NCI-H524 (cell line): ENCODE measurements at regions not wholly inside any gene's neighbourhood (a gene's known extent, or its start where the extent isn't known, plus 50 kb on each side); places are given as distances from the start of the nearest gene placed in this dataset.

Experiments used
- DNase-seq, 2 experiments: peaks; one replicate each; lab custom pipeline; 2025; lab: John Stamatoyannopoulos, UW

- DNase-seq: no peak
These were observed 168.0 kb upstream of the AHR start for GRCh38 chr7:17130281-17131059.

DNA sequence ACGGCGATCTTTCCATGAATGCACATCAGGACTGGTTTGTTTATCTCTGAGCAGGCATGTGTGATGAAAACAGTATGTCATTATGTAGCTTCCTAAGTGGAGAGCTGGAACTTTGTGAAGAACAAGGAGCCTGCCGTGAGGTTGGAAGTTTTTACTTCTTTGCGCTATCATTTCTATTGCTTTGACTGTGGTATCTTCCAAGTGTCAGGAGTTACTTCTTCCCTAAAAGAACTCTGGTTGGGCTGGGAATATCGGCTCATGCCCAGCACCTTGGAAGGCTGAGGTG is 167.4 kb upstream of the AHR start:
- DNase-seq: no peak

- no peak for DNase-seq
These were observed 166.3 kb upstream of the AHR start for GRCh38 chr7:17131983-17132655.

- no peak for DNase-seq
These were observed 165.7 kb upstream of the AHR start for GRCh38 chr7:17132726-17133125.

- no peak for DNase-seq
These were observed 164.5 kb upstream of the AHR start for GRCh38 chr7:17133977-17134376.

DNA sequence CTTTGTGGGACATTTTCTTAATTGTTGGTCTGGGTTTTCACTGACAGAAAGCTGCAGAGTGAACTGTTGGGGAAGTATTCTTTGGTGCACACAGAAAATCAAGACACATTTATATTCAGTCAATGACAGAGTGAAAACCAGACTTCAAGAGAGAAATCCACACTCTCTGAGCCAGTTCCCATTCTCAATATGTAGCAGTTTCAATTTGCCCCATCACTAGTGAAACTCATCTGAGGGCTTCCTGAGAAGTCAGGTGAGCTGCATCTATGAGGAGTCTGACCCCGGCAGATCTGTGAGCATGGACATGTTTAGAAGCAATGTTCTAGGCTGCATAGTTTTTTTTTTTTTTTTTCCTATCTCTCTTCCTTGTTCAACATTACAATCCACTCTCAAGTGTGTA is 163.7 kb upstream of the AHR start:
- DNase-seq: no peak

GRCh38 chr7:17136126-17136525 is 162.3 kb upstream of the AHR start:
- DNase-seq: no peak

DNA sequence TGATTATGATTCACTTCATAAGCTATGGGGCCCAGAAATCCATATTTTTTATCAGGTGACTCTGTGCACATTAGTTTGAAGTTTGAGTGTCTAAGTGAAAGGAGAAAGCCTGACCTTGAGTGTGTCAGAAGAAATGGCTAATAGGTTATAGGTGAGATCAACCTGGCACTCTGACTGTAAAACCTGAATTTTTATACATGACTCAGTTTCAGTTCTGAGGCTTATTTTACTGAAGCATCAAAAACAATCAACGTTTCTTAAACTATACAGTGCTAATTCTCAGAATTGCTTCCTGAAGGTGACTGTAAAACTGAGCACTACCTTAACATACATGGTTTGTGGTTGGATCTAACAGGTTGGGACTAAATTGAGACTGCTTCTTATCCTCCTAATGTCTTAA is 159.4 kb upstream of the AHR start:
- no peak for DNase-seq

GRCh38 chr7:17140406-17140805 is 158.0 kb upstream of the AHR start:
- no peak for DNase-seq

GRCh38 chr7:17142831-17143541 is 155.5 kb upstream of the AHR start:
- DNase-seq: no peak

DNA sequence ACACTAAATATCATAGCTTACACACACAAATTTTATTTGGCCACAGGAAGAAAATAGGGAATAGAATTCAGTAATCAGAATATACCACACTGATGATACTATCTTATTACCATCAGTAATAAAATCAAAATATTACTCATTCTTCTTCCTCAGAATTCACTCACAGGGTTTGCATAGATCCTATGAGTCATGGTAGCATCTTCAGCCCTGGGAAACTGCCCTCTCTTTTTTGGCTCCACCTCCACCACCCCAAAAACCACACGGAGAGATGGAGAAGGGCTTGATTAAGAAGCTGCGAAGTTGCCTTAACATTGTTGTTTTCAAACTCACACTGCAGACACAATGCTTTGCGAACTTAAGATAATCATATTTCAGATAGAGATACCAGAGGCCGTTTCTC is 154.1 kb upstream of the AHR start:
- DNase-seq: no peak

GRCh38 chr7:17146621-17147020 is 151.8 kb upstream of the AHR start:
- no peak for DNase-seq

DNA sequence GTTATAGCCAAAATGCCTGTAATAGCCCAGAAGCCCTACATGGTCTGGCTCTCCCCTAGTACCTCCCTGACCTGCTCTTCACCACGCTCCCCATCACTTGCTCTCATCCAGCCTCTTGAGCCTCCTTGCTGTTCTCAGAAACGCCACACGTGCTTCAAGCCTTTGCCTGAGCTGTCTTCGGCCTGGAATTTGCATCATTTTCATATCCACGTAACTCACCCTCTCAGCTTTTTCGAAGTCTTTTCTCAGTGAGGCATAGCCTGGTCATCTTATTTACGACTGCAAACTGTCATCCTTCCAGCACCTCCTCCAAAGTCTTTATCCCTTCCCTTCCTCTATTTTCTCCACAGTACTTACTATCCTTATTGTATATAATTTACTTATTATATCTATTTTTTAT is 151.0 kb upstream of the AHR start:
- DNase-seq: no peak

DNA sequence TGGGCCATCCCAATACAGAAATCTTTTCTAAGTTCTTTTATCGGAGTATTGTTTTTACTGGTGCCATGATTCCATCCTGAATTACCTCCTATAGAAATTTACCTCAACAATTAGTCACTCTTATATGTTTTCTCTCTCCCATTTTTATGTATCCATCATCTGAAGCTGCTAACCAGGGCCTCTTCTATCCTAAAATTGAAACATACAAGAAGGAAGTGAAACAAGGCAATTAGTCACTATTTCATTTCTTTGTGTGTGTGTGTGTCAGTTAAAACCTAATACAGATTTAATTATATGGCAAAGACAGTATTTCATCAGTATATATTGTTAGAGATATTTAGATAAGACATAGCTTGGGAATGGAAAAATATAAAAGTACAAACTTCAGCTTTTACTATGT is 148.4 kb upstream of the AHR start:
- DNase-seq: no peak

- DNase-seq: no peak
These were observed 145.7 kb upstream of the AHR start for GRCh38 chr7:17152721-17153120.

GRCh38 chr7:17153536-17153935 is 144.9 kb upstream of the AHR start:
- DNase-seq: no peak

- no peak for DNase-seq
These were observed 142.9 kb upstream of the AHR start for GRCh38 chr7:17155529-17155928.

GRCh38 chr7:17158261-17158660 is 140.2 kb upstream of the AHR start:
- DNase-seq: no peak

DNA sequence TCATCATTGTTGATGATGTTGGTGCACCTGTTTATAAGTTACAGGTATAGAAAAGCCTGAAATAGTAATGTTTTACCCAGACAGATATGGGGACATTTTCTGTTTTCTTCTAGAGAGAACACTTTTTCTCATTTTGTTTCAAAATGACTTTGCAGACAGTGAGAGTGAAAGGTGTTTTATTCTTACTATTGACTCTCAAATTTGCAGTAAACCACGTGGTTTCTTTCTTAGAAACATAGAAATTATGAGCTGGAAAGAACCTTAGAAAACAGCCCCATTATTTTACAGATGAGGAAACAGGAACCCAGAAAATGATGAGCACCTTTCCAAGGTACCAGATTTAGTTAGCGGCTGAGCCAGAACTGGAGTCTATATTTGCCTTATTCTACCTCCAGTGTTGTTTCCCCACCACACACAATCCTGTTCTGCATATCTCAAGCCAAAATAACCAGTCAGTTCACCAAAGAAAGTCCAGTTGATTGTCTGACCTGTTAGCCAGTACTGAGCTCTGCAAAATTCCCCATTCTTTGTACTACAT is 138.9 kb upstream of the AHR start:
- no peak for DNase-seq

DNA sequence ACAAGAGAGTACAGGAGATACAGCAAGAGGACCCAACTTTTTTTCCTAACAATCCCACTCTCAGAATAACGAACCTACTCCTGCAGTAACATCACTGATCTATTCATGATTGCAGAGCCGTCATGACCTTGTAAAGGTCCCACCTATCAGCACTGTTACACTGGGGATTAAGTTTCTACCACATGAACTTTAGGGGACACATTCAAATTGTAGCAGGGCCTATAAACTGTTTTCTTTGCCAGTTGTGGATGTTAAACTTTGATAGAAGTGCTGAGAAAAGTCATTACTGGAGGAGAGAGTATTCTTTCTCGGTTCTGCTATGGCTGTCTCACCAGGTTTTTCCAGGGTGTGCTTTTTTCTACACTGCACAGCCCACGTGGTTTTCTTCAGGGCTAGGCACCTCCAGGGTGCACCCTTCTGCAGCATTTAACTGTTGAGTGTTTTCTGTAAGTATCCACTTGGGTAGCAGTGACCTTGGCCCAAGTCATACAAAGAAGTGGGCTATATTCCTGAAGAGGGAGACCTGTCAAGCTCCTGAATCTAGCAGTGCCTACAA is 131.6 kb upstream of the AHR start:
- DNase-seq: no peak

- DNase-seq: no peak
These were observed 130.0 kb upstream of the AHR start for GRCh38 chr7:17168416-17168815.

GRCh38 chr7:17171427-17171826 is 127.0 kb upstream of the AHR start:
- DNase-seq: no peak
